Liver (tissue), 3 donors: ENCODE measurements at regions not wholly inside any gene's neighbourhood (a gene's known extent, or its start where the extent isn't known, plus 50 kb on each side); places are given as distances from the start of the nearest gene placed in this dataset.

ENCODE experiments used
- GABPA ChIP-seq, 2 donors: IDR thresholded peaks in 1 of 2; conservative IDR thresholded peaks in 1 of 2; 2 replicates each; pipeline ENCODE4 v1.6.1; 2016; ENCODE audit warnings: antibody characterized with exemption in 2 of 2, mild to moderate bottlenecking in 1 of 2, moderate library complexity in 1 of 2
- NR2F2 ChIP-seq: IDR thresholded peaks from 2 replicates; pipeline ENCODE4 v1.6.1; 2016; ENCODE audit warnings: antibody characterized with exemption
- RAD21 ChIP-seq, 2 donors: IDR thresholded peaks; 2 replicates each; pipeline ENCODE4 v1.6.1; 2016; ENCODE audit warnings: antibody characterized with exemption in 2 of 2, mild to moderate bottlenecking in 2 of 2
- RXRA ChIP-seq, 2 donors: IDR thresholded peaks; 2 replicates each; pipeline ENCODE4 v1.6.1; 2017 to 2018; ENCODE audit warnings: antibody characterized with exemption in 2 of 2, mild to moderate bottlenecking in 1 of 2
- SP1 ChIP-seq: IDR thresholded peaks from 2 replicates; pipeline ENCODE4 v1.6.1; 2018; ENCODE audit warnings: antibody characterized with exemption, mild to moderate bottlenecking
- TAF1 ChIP-seq: conservative IDR thresholded peaks from 2 replicates; pipeline ENCODE4 v1.6.1; 2016; ENCODE audit warnings: antibody characterized with exemption, mild to moderate bottlenecking
- YY1 ChIP-seq: IDR thresholded peaks from 2 replicates; pipeline ENCODE4 v1.6.1; 2016; ENCODE audit warnings: antibody characterized with exemption, mild to moderate bottlenecking
- TF ChIP-seq, protein P1 (sequence below): fragments of 150-350 bp; IDR thresholded peaks from 2 replicates; pipeline ENCODE4 v1.5.1; 2017; ENCODE audit warnings: improper control_type of control experiment, low read depth, low read length; ENCODE audit not compliant: missing input control
- TF ChIP-seq, protein P2 (sequence below): IDR thresholded peaks from 2 replicates; pipeline ENCODE4 v1.6.1; 2016; ENCODE audit warnings: antibody characterized with exemption
- TF ChIP-seq, protein P3 (sequence below): IDR thresholded peaks from 2 replicates; pipeline ENCODE4 v1.6.1; 2016; ENCODE audit warnings: antibody characterized with exemption
- TF ChIP-seq, protein P4 (sequence below): IDR thresholded peaks from 2 replicates; pipeline ENCODE4 v1.6.1; 2016; ENCODE audit warnings: antibody characterized with exemption, mild to moderate bottlenecking
- TF ChIP-seq, protein P5 (sequence below): IDR thresholded peaks from 2 replicates; pipeline ENCODE4 v1.6.1; 2016; ENCODE audit warnings: antibody characterized with exemption
- donor health status: healthy.
- donor health status: healthy.

DNA sequence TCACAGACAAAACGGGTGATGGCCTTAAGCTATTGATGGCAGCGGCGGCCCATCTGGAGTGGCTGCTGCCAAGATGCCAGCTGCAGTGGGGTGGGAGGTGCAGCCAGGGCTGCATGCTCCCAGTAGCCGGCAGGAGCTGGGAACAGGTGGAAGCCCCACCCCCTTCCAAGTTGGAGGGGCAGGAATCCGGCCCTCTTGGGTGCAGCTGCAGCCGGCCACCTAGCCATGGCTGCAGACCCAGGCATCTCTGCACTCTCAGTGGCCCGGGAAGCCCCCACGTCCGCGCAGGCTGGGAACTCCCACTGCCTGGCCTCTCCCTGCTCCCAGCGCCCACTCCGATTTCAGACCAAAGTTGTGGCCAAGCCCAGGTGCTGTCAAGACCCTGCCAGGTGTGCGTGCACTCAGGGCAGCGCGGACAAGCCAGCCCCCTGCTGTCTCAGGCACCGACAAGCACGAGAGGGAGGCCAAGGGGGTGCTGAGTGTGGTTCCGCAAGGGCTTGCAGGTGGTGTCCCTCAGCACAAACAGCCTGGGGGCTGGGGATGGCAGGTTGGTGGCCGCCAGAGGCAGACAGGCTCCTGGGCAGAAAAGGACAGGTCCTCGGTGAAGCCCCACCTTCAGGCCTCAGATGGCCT lies 115.1 kb upstream of the TSLP start:
- TF ChIP-seq TAF1 (no peak), SP1 (no peak), GABPA (IDR thresholded peaks at IDR 0.05 in 1 of 2, conservative IDR thresholded peaks at IDR 0.05 in 1 of 2) (no peak), RAD21 (IDR thresholded peaks at IDR 0.05) (no peak), RXRA (IDR thresholded peaks at IDR 0.05) (no peak), YY1 (no peak), NR2F2 (no peak)
- TF ChIP-seq, protein P1, sequence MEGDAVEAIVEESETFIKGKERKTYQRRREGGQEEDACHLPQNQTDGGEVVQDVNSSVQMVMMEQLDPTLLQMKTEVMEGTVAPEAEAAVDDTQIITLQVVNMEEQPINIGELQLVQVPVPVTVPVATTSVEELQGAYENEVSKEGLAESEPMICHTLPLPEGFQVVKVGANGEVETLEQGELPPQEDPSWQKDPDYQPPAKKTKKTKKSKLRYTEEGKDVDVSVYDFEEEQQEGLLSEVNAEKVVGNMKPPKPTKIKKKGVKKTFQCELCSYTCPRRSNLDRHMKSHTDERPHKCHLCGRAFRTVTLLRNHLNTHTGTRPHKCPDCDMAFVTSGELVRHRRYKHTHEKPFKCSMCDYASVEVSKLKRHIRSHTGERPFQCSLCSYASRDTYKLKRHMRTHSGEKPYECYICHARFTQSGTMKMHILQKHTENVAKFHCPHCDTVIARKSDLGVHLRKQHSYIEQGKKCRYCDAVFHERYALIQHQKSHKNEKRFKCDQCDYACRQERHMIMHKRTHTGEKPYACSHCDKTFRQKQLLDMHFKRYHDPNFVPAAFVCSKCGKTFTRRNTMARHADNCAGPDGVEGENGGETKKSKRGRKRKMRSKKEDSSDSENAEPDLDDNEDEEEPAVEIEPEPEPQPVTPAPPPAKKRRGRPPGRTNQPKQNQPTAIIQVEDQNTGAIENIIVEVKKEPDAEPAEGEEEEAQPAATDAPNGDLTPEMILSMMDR: no peak
- TF ChIP-seq, protein P2, sequence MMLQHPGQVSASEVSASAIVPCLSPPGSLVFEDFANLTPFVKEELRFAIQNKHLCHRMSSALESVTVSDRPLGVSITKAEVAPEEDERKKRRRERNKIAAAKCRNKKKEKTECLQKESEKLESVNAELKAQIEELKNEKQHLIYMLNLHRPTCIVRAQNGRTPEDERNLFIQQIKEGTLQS: no peak
- TF ChIP-seq, protein P3, sequence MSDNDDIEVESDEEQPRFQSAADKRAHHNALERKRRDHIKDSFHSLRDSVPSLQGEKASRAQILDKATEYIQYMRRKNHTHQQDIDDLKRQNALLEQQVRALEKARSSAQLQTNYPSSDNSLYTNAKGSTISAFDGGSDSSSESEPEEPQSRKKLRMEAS: no peak
- TF ChIP-seq, protein P4, sequence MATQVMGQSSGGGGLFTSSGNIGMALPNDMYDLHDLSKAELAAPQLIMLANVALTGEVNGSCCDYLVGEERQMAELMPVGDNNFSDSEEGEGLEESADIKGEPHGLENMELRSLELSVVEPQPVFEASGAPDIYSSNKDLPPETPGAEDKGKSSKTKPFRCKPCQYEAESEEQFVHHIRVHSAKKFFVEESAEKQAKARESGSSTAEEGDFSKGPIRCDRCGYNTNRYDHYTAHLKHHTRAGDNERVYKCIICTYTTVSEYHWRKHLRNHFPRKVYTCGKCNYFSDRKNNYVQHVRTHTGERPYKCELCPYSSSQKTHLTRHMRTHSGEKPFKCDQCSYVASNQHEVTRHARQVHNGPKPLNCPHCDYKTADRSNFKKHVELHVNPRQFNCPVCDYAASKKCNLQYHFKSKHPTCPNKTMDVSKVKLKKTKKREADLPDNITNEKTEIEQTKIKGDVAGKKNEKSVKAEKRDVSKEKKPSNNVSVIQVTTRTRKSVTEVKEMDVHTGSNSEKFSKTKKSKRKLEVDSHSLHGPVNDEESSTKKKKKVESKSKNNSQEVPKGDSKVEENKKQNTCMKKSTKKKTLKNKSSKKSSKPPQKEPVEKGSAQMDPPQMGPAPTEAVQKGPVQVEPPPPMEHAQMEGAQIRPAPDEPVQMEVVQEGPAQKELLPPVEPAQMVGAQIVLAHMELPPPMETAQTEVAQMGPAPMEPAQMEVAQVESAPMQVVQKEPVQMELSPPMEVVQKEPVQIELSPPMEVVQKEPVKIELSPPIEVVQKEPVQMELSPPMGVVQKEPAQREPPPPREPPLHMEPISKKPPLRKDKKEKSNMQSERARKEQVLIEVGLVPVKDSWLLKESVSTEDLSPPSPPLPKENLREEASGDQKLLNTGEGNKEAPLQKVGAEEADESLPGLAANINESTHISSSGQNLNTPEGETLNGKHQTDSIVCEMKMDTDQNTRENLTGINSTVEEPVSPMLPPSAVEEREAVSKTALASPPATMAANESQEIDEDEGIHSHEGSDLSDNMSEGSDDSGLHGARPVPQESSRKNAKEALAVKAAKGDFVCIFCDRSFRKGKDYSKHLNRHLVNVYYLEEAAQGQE: no peak
- TF ChIP-seq, protein P5, sequence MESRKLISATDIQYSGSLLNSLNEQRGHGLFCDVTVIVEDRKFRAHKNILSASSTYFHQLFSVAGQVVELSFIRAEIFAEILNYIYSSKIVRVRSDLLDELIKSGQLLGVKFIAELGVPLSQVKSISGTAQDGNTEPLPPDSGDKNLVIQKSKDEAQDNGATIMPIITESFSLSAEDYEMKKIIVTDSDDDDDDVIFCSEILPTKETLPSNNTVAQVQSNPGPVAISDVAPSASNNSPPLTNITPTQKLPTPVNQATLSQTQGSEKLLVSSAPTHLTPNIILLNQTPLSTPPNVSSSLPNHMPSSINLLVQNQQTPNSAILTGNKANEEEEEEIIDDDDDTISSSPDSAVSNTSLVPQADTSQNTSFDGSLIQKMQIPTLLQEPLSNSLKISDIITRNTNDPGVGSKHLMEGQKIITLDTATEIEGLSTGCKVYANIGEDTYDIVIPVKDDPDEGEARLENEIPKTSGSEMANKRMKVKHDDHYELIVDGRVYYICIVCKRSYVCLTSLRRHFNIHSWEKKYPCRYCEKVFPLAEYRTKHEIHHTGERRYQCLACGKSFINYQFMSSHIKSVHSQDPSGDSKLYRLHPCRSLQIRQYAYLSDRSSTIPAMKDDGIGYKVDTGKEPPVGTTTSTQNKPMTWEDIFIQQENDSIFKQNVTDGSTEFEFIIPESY: no peak
